BLaER1 (cell line): ENCODE measurements at regions not wholly inside any gene's neighbourhood (a gene's known extent, or its start where the extent isn't known, plus 50 kb on each side); places are given as distances from the start of the nearest gene placed in this dataset.
"Not testable (repeated sequence)": the region's sequence is repeated elsewhere in the genome, so short reads cannot be mapped to it uniquely, and the experiment has no call there.

Source experiments
- H3K27ac ChIP-seq: shearing (Covaris generic); formaldehyde crosslinking; 2 replicates; pipeline ENCODE4 v1.8.1; 2022
- H3K27me3 ChIP-seq: shearing (Covaris generic); formaldehyde crosslinking; 2 replicates; pipeline ENCODE4 v1.8.1; 2022
- H3K36me3 ChIP-seq: shearing (Covaris generic); formaldehyde crosslinking; 2 replicates; pipeline ENCODE4 v1.8.1; 2022
- H3K4me1 ChIP-seq: shearing (Covaris generic); formaldehyde crosslinking; 2 replicates; pipeline ENCODE4 v1.8.1; 2022
- H3K4me2 ChIP-seq: shearing (Covaris generic); formaldehyde crosslinking; 2 replicates; pipeline ENCODE4 v1.8.1; 2022
- H3K4me3 ChIP-seq: shearing (Covaris generic); formaldehyde crosslinking; 2 replicates; pipeline ENCODE4 v1.8.1; 2022
- H3K9ac ChIP-seq: shearing (Covaris generic); formaldehyde crosslinking; 2 replicates; pipeline ENCODE4 v1.8.1; 2022
- H3K9me3 ChIP-seq: shearing (Covaris generic); formaldehyde crosslinking; 2 replicates; pipeline ENCODE4 v1.8.1; 2022
- H4K20me1 ChIP-seq: shearing (Covaris generic); formaldehyde crosslinking; 2 replicates; pipeline ENCODE4 v1.8.1; 2022
- Cebpa-rat ChIP-seq: shearing (Covaris generic); IDR thresholded peaks from 2 replicates; pipeline ENCODE4 v1.8.1; 2022

DNA sequence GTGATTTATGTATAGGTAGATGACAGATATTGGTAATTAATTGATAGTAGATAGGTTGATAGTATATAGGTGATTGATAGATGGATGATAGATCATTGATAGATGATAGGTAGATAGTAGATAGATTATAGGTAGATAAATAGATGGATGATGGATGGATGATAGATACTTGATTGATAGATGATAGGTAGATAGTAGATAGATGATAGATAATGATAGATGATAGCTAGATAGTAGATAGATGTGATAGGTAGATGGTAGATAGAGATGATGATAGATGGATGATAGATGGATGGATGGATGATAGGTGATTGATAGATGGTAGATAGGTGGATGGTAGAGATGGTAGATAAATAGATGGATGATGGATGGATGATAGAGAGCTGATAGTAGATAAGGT lies 62.0 kb upstream of the SAMD11 start:
- no peaks in the 10 kb centered on the region for H4K20me1 ChIP-seq
- H3K9me3 ChIP-seq = no peaks in the 10 kb centered on the region
- no peak overlapping the region for H3K27ac ChIP-seq
- TF ChIP-seq Cebpa-rat = no peak
- no peak overlapping the region for H3K4me2 ChIP-seq
- no peak overlapping the region for H3K4me3 ChIP-seq
- H3K27me3 ChIP-seq = no peaks in the 10 kb centered on the region
- H3K9ac ChIP-seq = no peak overlapping the region
- peaks cover 45% of the 10 kb centered on the region for H3K4me1 ChIP-seq
- H3K36me3 ChIP-seq = no peaks in the 10 kb centered on the region

GRCh38 chr1:862601-863000 lies 61.1 kb upstream of the SAMD11 start:
- H3K9me3 ChIP-seq, H3K4me2 ChIP-seq, H3K4me3 ChIP-seq, H3K27ac ChIP-seq, H3K9ac ChIP-seq, H3K36me3 ChIP-seq, H4K20me1 ChIP-seq, H3K27me3 ChIP-seq: not testable (repeated sequence)
- peaks cover 48% of the 10 kb centered on the region for H3K4me1 ChIP-seq

DNA sequence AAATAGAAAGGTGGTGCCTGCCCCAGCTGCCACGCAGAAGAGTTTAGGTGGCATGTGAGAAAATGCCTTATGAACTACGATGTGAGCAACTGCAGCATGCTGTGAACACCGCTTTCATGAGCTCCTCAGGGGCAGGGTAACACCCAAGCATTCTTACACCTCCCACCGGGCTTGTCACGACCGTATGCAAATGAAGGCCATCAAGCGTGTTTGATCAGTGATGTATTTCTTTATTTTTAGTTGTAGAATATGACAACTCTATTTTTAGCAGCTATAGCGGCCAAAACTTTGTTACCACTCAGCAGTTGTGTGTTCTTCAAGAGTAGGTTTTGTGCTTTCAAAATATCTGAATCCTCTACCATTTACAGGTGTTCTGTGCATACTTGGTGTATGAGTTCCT lies 58.1 kb upstream of the SAMD11 start:
- peak overlapping the region; percentile 57; the same call in 1 of the 2 replicates for H3K9ac ChIP-seq
- H3K9me3 ChIP-seq, H3K36me3 ChIP-seq, H4K20me1 ChIP-seq, H3K27me3 ChIP-seq: not testable (repeated sequence)
- peak overlapping the region; percentile 25; the same call in 1 of the 2 replicates for H3K4me3 ChIP-seq
- peaks cover 54% of the 10 kb centered on the region for H3K4me1 ChIP-seq
- peak overlapping the region; percentile 62 for H3K27ac ChIP-seq
- H3K4me2 ChIP-seq = peak overlapping the region; percentile 85

DNA sequence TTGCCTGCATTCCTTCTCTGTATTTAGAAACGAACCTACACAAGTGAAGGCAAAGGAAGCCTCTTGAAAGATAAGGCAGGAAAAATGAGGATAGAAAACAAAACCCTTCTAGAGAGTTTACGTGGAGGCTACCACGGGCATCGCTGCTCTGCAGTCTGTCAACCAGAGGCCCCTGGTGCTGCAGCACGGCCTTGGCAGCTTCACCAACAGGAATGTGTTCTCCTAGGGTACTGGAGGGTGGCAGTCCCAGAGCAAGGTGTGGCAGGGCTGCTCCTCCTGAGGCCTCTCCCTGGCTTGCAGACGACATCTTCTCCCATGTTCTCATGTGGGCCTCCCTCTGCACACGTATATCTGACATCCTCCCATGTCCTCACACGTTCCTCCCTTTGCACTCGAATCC lies 57.6 kb upstream of the SAMD11 start:
- peak overlapping the region; percentile 62 for H3K27ac ChIP-seq
- no peaks in the 10 kb centered on the region for H3K36me3 ChIP-seq
- TF ChIP-seq Cebpa-rat = no peak
- peak overlapping the region; percentile 57; the same call in 1 of the 2 replicates for H3K9ac ChIP-seq
- peak overlapping the region; percentile 25; the same call in 1 of the 2 replicates for H3K4me3 ChIP-seq
- H3K4me2 ChIP-seq = peak overlapping the region; percentile 85
- H3K27me3 ChIP-seq = no peaks in the 10 kb centered on the region
- no peaks in the 10 kb centered on the region for H3K9me3 ChIP-seq
- H4K20me1 ChIP-seq = no peaks in the 10 kb centered on the region
- H3K4me1 ChIP-seq = peaks cover 49% of the 10 kb centered on the region

GRCh38 chr1:866631-867299 lies 57.0 kb upstream of the SAMD11 start:
- not testable (repeated sequence) for H3K9ac ChIP-seq, H3K27ac ChIP-seq, H4K20me1 ChIP-seq, H3K9me3 ChIP-seq, H3K36me3 ChIP-seq, H3K27me3 ChIP-seq, H3K4me3 ChIP-seq
- Histone ChIP-seq H3K4me2 (peak overlapping the region; percentile 85), H3K4me1 (peaks cover 49% of the 10 kb centered on the region)

DNA sequence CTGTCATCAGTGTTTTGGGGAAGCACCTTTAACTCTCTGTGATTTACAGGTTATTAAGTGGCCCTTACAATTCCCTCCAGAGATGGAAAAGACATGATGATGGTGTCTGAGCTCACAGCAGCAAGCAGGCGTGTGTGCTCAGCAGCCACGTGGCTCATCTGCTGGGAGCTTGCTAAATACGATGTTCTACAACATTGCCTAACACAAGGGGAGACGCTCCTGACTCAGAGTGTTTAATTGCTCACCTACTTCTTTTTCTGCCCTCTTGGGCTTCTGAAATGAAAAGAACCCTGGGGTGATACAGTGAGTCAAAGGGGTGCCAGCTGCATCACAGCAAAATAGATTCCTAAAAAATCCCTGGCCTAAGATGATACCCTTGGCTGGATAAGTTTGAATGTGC lies 56.2 kb upstream of the SAMD11 start:
- H3K4me2 ChIP-seq, H3K27ac ChIP-seq, H3K9ac ChIP-seq, H3K9me3 ChIP-seq, H3K4me3 ChIP-seq, H4K20me1 ChIP-seq, H3K27me3 ChIP-seq, H3K36me3 ChIP-seq: not testable (repeated sequence)
- peaks cover 49% of the 10 kb centered on the region for H3K4me1 ChIP-seq

DNA sequence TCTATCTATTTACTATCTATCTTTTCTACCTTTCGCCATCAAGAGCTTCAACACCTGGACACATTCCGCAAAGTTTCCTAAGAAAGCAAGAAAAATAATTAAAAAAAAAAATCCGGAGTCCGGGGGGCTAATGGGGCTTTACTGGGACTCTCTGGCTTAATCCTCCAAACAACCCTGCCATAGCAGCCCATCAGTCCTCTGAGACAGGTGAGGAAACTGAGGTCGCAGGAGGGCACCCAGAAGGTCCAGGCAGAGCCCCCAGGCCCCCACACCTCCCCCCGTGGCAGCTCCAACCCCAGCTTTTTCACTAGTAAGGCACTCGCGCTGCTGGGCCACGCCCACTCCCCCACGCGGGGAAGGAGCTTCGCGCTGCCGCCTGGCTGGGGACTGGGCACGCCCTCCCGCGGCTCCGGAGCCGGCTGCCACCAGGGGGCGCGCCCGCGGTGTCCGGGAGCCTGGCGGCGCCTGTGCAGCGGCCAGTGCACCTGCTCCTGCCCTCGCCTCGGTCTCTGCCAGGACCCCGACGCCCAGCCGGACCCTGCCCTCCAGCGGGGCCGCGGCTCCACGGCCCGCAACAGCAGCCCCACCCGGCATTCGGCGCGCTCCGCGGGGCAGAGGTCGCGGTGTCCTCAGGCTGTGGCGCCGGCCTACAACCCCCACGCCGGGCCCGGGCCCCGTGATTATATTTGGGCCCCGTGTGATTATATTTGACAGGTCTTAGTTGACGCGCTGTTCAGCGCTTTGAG lies 54.1 kb upstream of the SAMD11 start:
- Histone ChIP-seq H3K4me1 (peaks cover 42% of the 10 kb centered on the region), H3K4me2 (peak overlapping the region; percentile 86), H3K27ac (no peak overlapping the region), H3K4me3 (peak overlapping the region; percentile 53; the same call in 1 of the 2 replicates), H3K36me3 (no peaks in the 10 kb centered on the region), H4K20me1 (no peaks in the 10 kb centered on the region), H3K9ac (no peak overlapping the region), H3K27me3 (no peaks in the 10 kb centered on the region), H3K9me3 (no peaks in the 10 kb centered on the region)
- TF ChIP-seq Cebpa-rat = no peak
